ENCODE measurements at regions not wholly inside any gene's neighbourhood (a gene's known extent, or its start where the extent isn't known, plus 50 kb on each side); places are given as distances from the start of the nearest gene placed in this dataset.

DNA sequence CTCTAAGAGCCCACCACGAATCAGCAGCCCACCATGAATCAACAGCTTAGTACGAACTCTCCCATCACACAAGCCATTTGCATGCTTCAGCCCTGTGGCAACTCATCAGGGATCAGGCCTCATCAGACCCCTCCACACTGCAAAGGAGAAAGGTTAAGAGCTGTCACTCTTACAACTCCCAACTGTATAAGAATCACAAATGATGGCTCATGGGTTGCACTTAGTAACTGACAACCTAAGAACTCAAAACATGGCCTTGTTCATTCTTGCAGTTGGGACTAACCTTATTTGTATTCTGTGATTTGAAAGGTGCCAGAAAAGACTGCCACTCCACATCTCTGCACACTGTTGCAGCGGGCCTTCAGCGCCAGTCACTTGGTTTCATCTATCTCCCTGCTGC lies 149.1 kb upstream of the ZNF366 start:
- Histone ChIP-seq H3K27me3 (no peaks in the 10 kb centered on the region), H3K9ac (no peak overlapping the region), H3K79me2 (ENCODE audit: low read depth) (no peaks in the 10 kb centered on the region), H3K4me3 (no peak overlapping the region), H3K36me3 (no peaks in the 10 kb centered on the region), H3K9me3 (ENCODE audit: low read depth) (no peaks in the 10 kb centered on the region), H3K27ac (no peak overlapping the region), H2AFZ (replicated peaks) (no peak overlapping the region), H3F3A (ENCODE audit: low read depth) (no peaks in the 10 kb centered on the region), H4K20me1 (ENCODE audit: low read depth) (no peaks in the 10 kb centered on the region), H3K4me2 (no peak overlapping the region), H3K4me1 (no peaks in the 10 kb centered on the region)
- DNase-seq (ENCODE audit: low spot score): no peak
- Mint-ChIP-seq H3K4me3 (no peak overlapping the region), H3K36me3 (no peaks in the 10 kb centered on the region), H3K27me3 (ENCODE audit: insufficient read depth, low read depth) (no peaks in the 10 kb centered on the region), H3K4me1 (peaks cover 33% of the 10 kb centered on the region), H3K9me3 (no peaks in the 10 kb centered on the region), H3K27ac (no peak overlapping the region)
- TF ChIP-seq EZH2phosphoT487 (IDR thresholded peaks at IDR 0.05) (no peak), EZH2 (IDR thresholded peaks at IDR 0.05) (no peak)
- TF ChIP-seq, protein P1, sequence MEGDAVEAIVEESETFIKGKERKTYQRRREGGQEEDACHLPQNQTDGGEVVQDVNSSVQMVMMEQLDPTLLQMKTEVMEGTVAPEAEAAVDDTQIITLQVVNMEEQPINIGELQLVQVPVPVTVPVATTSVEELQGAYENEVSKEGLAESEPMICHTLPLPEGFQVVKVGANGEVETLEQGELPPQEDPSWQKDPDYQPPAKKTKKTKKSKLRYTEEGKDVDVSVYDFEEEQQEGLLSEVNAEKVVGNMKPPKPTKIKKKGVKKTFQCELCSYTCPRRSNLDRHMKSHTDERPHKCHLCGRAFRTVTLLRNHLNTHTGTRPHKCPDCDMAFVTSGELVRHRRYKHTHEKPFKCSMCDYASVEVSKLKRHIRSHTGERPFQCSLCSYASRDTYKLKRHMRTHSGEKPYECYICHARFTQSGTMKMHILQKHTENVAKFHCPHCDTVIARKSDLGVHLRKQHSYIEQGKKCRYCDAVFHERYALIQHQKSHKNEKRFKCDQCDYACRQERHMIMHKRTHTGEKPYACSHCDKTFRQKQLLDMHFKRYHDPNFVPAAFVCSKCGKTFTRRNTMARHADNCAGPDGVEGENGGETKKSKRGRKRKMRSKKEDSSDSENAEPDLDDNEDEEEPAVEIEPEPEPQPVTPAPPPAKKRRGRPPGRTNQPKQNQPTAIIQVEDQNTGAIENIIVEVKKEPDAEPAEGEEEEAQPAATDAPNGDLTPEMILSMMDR (IDR thresholded peaks at IDR 0.05): no peak

DNA sequence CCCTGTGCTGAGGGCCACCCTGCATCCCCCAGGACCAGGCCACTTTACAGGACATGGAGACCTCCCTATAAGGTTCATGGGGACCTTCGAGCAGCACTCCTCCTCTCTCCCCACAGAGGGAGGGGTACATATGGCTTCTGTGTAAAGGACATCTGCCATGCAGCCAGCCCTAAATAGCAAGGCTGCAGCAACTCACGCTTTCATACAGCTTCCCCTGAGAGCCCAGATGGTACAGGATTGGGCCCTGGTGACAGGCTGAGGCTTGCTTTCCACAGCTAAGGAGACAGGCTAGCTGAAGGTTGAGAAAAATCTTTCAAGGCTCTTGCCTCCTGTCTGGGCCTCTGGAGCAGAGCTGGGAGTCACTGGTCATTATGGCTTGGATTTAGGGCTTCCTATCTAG lies 147.0 kb upstream of the ZNF366 start:
- H3K36me3 Mint-ChIP-seq: no peaks in the 10 kb centered on the region
- TF ChIP-seq EZH2 (IDR thresholded peaks at IDR 0.05): no peak
- TF ChIP-seq EZH2phosphoT487 (IDR thresholded peaks at IDR 0.05): no peak
- TF ChIP-seq, protein P1 (IDR thresholded peaks at IDR 0.05): no peak
- no peak overlapping the region for H3K9ac ChIP-seq

DNA sequence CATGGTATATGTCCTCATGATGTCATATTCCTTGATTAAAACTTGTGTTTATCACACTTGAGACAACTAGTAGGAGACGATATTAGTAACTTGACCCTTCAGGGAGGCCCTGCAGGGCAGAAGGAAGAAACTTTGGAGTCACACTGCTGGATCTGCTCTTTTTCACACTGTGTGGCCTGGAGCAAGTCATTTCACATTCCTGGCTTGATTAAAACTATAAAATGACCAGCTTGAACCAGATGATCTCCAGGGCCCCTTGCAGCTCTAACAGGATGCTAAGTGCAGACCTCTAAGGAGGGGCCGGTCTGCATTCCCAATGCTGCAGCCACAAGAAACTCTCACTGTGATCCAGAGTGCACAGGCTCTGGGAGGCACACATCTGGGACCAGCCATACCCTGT lies 146.4 kb upstream of the ZNF366 start:
- Histone ChIP-seq H3K4me3 (no peak overlapping the region), H3K4me2 (no peak overlapping the region), H3K9ac (no peak overlapping the region), H3K4me1 (no peaks in the 10 kb centered on the region), H3K27ac (no peak overlapping the region), H3F3A (ENCODE audit: low read depth) (no peaks in the 10 kb centered on the region), H3K36me3 (no peaks in the 10 kb centered on the region), H2AFZ (replicated peaks) (peak overlapping the region; percentile 42), H4K20me1 (ENCODE audit: low read depth) (no peaks in the 10 kb centered on the region), H3K9me3 (ENCODE audit: low read depth) (no peaks in the 10 kb centered on the region), H3K27me3 (no peaks in the 10 kb centered on the region), H3K79me2 (ENCODE audit: low read depth) (no peaks in the 10 kb centered on the region)
- TF ChIP-seq, protein P1 (IDR thresholded peaks at IDR 0.05): no peak
- TF ChIP-seq EZH2phosphoT487 (IDR thresholded peaks at IDR 0.05) (no peak), EZH2 (IDR thresholded peaks at IDR 0.05) (no peak)
- H3K36me3 Mint-ChIP-seq: no peaks in the 10 kb centered on the region
- DNase-seq (ENCODE audit: low spot score): peak; percentile 23
- H3K27me3 Mint-ChIP-seq (ENCODE audit: insufficient read depth, low read depth): peaks cover 2% of the 10 kb centered on the region
- H3K9me3 Mint-ChIP-seq: no peaks in the 10 kb centered on the region
- H3K4me1 Mint-ChIP-seq: peaks cover 48% of the 10 kb centered on the region
- no peak overlapping the region for H3K4me3 Mint-ChIP-seq
- H3K27ac Mint-ChIP-seq: peak overlapping the region; percentile 79

More for the DNA sequence above, 147.0 kb upstream of the ZNF366 start:
- Mint-ChIP-seq H3K9me3 (no peaks in the 10 kb centered on the region), H3K4me1 (peaks cover 42% of the 10 kb centered on the region), H3K4me3 (no peak overlapping the region), H3K27ac (peak overlapping the region; percentile 79), H3K27me3 (ENCODE audit: insufficient read depth, low read depth) (peaks cover 2% of the 10 kb centered on the region)
- Histone ChIP-seq H3K27me3 (no peaks in the 10 kb centered on the region), H4K20me1 (ENCODE audit: low read depth) (no peaks in the 10 kb centered on the region), H3K4me3 (no peak overlapping the region), H3K27ac (no peak overlapping the region), H3K9me3 (ENCODE audit: low read depth) (no peaks in the 10 kb centered on the region), H3K4me2 (no peak overlapping the region), H3K36me3 (no peaks in the 10 kb centered on the region), H3F3A (ENCODE audit: low read depth) (no peaks in the 10 kb centered on the region), H3K4me1 (no peaks in the 10 kb centered on the region), H3K79me2 (ENCODE audit: low read depth) (no peaks in the 10 kb centered on the region), H2AFZ (replicated peaks) (peak overlapping the region; percentile 42)
- DNase-seq (ENCODE audit: low spot score): no peak
